Mesendoderm (in vitro differentiated cells): ENCODE measurements at regions not wholly inside any gene's neighbourhood (a gene's known extent, or its start where the extent isn't known, plus 50 kb on each side); places are given as distances from the start of the nearest gene placed in this dataset.
A peak's percentile ranks its signal among the peaks of the same experiment; 100 is the strongest.

Experiments used
- DNase-seq: peaks from one replicate; pipeline ENCODE4 v3.0.0; 2013
- H2AK5ac ChIP-seq: 2 replicates; pipeline ENCODE4 v1.6.1; 2013; ENCODE audit warnings: low read length, inconsistent platforms
- H2BK120ac ChIP-seq: 2 replicates; pipeline ENCODE4 v1.6.1; 2013; ENCODE audit warnings: low read depth, mild to moderate bottlenecking, low read length, moderate library complexity, mixed read lengths
- H2BK15ac ChIP-seq: replicated peaks from 2 replicates; pipeline ENCODE4 v1.6.1; 2013; ENCODE audit warnings: low read depth, mild to moderate bottlenecking, moderate library complexity
- H2BK5ac ChIP-seq: 2 replicates; pipeline ENCODE4 v1.6.1; 2013; ENCODE audit warnings: low read length, inconsistent platforms
- H3K18ac ChIP-seq: 2 replicates; pipeline ENCODE4 v1.6.1; 2013; ENCODE audit warnings: mild to moderate bottlenecking, low read length, mixed read lengths
- H3K23ac ChIP-seq: one replicate; pipeline ENCODE4 v1.6.1; 2013; ENCODE audit warnings: low read length
- H3K27ac ChIP-seq: 2 replicates; pipeline ENCODE4 v1.5.1; 2013; ENCODE audit warnings: low read depth, mild to moderate bottlenecking, inconsistent platforms, low read length, moderate library complexity
- H3K27me3 ChIP-seq: 2 replicates; pipeline ENCODE4 v1.6.1; 2013; ENCODE audit warnings: low read length, control low read depth, mild to moderate bottlenecking, inconsistent platforms; ENCODE audit not compliant: insufficient read depth, poor library complexity
- H3K36me3 ChIP-seq: 2 replicates; pipeline ENCODE4 v1.6.1; 2013; ENCODE audit warnings: low read length, inconsistent platforms; ENCODE audit not compliant: control insufficient read depth, insufficient read depth
- H3K4ac ChIP-seq: one replicate; pipeline ENCODE4 v1.6.1; 2013; ENCODE audit warnings: low read depth, mild to moderate bottlenecking, low read length, moderate library complexity
- H3K4me1 ChIP-seq: 2 replicates; pipeline ENCODE4 v1.6.1; 2013; ENCODE audit warnings: low read depth, low read length, inconsistent platforms; ENCODE audit not compliant: control insufficient read depth
- H3K4me2 ChIP-seq: 2 replicates; pipeline ENCODE4 v1.6.1; 2013; ENCODE audit warnings: low read length
- H3K4me3 ChIP-seq: 2 replicates; pipeline ENCODE4 v1.5.1; 2013; ENCODE audit warnings: mild to moderate bottlenecking, low read length
- H3K56ac ChIP-seq: one replicate; pipeline ENCODE4 v1.6.1; 2013; ENCODE audit warnings: low read length
- H3K79me1 ChIP-seq: 2 replicates; pipeline ENCODE4 v1.6.1; 2013; ENCODE audit warnings: low read length, inconsistent platforms
- H3K79me2 ChIP-seq: 2 replicates; pipeline ENCODE4 v1.6.1; 2013; ENCODE audit warnings: mild to moderate bottlenecking, low read length; ENCODE audit not compliant: control insufficient read depth, insufficient read depth
- H3K9ac ChIP-seq: 2 replicates; pipeline ENCODE4 v1.6.1; 2013; ENCODE audit warnings: low read length, inconsistent platforms
- H4K5ac ChIP-seq: one replicate; pipeline ENCODE4 v1.6.1; 2013; ENCODE audit warnings: low read length
- H4K8ac ChIP-seq: one replicate; pipeline ENCODE4 v1.6.1; 2013; ENCODE audit warnings: low read depth, mild to moderate bottlenecking, control low read depth, low read length, moderate library complexity
- WGBS: extraction: QIAGEN DNeasy Blood & Tissue Kit; methylation state at CpG from one replicate; pipeline ENCODE4 v1.1.7; 2013; ENCODE audit warnings: low lambda C conversion rate, missing lambda C conversion rate; ENCODE audit not compliant: insufficient coverage; ENCODE audit errors: extremely low coverage; 5-methylcytosine and 5-hydroxymethylcytosine counted together

DNA sequence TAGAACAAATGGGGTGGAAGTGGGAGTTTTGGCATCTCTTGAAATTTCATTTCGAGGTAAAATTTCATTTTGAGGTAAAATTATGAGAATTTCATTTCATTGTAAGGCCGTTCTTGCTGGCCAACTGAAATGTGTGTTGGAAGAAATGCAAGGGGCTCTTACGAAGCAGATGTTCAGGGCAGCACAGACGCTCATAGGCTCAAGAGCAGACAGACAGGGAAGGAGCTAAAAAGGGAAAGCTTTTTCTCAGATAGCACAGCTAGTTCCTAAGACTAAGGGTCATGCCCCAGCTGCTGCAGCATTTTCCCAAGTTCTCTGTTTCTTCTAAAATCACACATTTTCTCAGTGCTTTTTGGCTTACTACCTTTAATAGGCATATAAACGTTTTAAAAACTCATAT, 65.1 kb upstream of the SFMBT2 start:
- H3K79me1 ChIP-seq, result no peaks in the 10 kb centered on the region
- DNase-seq, result no peak
- no peaks in the 10 kb centered on the region for H3K79me2 ChIP-seq
- H2BK15ac ChIP-seq, result no peak overlapping the region
- H3K56ac ChIP-seq, result no peak overlapping the region
- H2BK5ac ChIP-seq, result no peak overlapping the region
- H3K27ac ChIP-seq, result no peak overlapping the region
- no peak overlapping the region for H2AK5ac ChIP-seq
- H3K36me3 ChIP-seq, result no peaks in the 10 kb centered on the region
- no peak overlapping the region for H4K8ac ChIP-seq
- no peak overlapping the region for H3K4me3 ChIP-seq
- H3K4me1 ChIP-seq, result no peaks in the 10 kb centered on the region
- no peak overlapping the region for H3K4ac ChIP-seq
- no peaks in the 10 kb centered on the region for H3K27me3 ChIP-seq
- H3K4me2 ChIP-seq, result no peak overlapping the region
- H3K18ac ChIP-seq, result no peak overlapping the region
- no CpG with 5 or more reads among the region's 5 CpGs for WGBS
- no peak overlapping the region for H2BK120ac ChIP-seq
- H4K5ac ChIP-seq, result no peak overlapping the region
- no peak overlapping the region for H3K9ac ChIP-seq
- H3K23ac ChIP-seq, result no peak overlapping the region

DNA sequence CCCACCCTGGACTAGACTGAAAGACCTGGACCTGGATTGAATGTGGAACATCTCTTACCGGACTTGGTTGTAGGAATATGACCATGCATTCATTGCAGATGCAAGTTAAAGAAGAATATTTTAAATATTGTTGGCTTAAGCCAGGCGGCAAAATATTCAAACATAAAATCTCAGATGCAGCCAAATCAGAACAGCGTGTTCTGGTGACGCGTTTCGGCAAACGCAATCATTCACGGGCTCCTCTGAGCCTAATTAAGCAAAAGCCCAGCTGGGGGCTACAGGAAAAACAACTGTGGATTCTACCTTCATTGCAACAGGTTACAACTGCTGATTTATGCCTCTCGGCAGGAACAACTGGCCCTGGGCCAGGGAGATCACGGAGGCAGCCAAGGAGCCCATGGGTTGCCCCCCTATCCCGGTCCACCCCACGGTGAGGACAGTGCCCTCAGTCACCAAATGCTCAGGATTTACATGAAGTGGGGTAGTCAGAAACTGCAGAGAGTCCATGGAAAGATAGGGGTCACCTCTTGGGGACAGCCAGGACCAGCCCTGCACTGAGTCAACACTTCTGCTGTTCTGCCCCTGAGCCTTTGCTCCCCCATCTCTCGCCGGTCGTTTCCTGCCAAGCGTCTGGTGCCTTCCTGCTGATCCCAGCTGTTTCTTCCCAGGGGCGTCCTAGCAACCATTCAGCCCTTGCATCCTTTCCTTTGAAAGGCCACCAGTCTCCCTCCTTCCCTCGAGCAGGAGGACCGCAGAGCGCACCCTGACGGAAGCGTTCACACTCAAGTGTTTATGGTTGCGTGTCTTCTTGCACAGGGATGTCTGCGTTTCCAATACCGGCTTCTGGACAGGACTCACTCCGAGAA, 64.4 kb upstream of the SFMBT2 start:
- Histone ChIP-seq H2BK15ac (no peak overlapping the region), H3K56ac (no peak overlapping the region), H3K4me2 (no peak overlapping the region), H3K9ac (no peak overlapping the region), H3K18ac (no peak overlapping the region), H3K23ac (no peak overlapping the region), H2BK120ac (no peak overlapping the region), H3K4ac (no peak overlapping the region), H3K4me1 (no peaks in the 10 kb centered on the region), H3K79me2 (no peaks in the 10 kb centered on the region), H3K27ac (no peak overlapping the region), H3K27me3 (no peaks in the 10 kb centered on the region), H3K4me3 (no peak overlapping the region), H4K5ac (no peak overlapping the region), H3K36me3 (no peaks in the 10 kb centered on the region), H3K79me1 (no peaks in the 10 kb centered on the region), H2BK5ac (no peak overlapping the region), H2AK5ac (no peak overlapping the region), H4K8ac (no peak overlapping the region)
- no CpG with 5 or more reads among the region's 26 CpGs for WGBS
- DNase-seq, result peak; percentile 84

DNA sequence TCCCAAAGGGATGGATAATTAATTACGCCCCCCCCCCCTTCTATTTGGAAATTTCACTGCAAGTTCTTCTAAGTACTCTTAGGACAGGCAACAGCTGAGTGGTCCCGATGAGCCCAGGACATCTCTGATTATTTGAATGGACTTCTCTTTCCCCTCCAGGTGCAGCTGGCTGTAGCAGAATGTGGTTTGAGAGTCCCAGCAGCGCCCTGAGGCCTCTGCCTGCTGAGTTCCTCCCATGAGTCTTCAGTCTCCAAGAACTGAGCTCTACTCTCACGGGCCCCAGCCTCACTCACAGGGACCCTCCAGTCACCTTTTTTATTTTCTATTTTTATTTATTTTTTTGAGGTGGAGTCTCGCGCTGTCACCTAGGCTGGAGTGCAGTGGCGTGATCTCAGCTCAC, 63.6 kb upstream of the SFMBT2 start:
- H4K5ac ChIP-seq, result no peak overlapping the region
- WGBS, result no CpG with 5 or more reads among the region's 7 CpGs
- no peak overlapping the region for H2AK5ac ChIP-seq
- no peak overlapping the region for H2BK120ac ChIP-seq
- no peak overlapping the region for H2BK5ac ChIP-seq
- H3K9ac ChIP-seq, result no peak overlapping the region
- no peak overlapping the region for H3K4me3 ChIP-seq
- no peaks in the 10 kb centered on the region for H3K79me2 ChIP-seq
- H3K79me1 ChIP-seq, result no peaks in the 10 kb centered on the region
- no peak for DNase-seq
- H3K56ac ChIP-seq, result no peak overlapping the region
- H3K4ac ChIP-seq, result no peak overlapping the region
- H3K18ac ChIP-seq, result no peak overlapping the region
- no peaks in the 10 kb centered on the region for H3K4me1 ChIP-seq
- H3K27ac ChIP-seq, result no peak overlapping the region
- H2BK15ac ChIP-seq, result no peak overlapping the region
- H3K36me3 ChIP-seq, result no peaks in the 10 kb centered on the region
- no peaks in the 10 kb centered on the region for H3K27me3 ChIP-seq
- H3K23ac ChIP-seq, result no peak overlapping the region
- H3K4me2 ChIP-seq, result no peak overlapping the region
- H4K8ac ChIP-seq, result no peak overlapping the region

DNA sequence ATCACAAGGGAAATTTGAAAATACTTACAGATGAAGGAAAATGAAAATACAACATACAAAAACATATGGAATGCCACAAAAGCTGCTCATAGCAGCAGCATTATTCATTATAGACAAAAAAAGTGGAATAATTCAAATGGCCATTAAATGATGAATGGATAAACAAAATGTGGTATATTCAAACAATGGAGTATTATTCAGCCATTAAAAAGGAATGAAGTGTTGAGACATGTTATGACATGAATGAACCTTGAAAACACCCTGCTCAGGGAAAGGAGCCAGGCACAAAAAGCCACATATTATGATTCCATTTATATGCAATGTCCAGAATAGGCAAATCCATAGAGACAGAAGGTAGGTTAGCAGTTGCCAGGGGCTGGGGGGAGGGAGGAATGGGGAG, 62.6 kb upstream of the SFMBT2 start:
- no peaks in the 10 kb centered on the region for H3K36me3 ChIP-seq
- no peaks in the 10 kb centered on the region for H3K27me3 ChIP-seq
- H3K18ac ChIP-seq, result no peak overlapping the region
- no peak overlapping the region for H4K5ac ChIP-seq
- H2BK15ac ChIP-seq, result no peak overlapping the region
- H3K27ac ChIP-seq, result no peak overlapping the region
- no peak overlapping the region for H2AK5ac ChIP-seq
- H3K4me3 ChIP-seq, result no peak overlapping the region
- H3K4me2 ChIP-seq, result no peak overlapping the region
- H3K9ac ChIP-seq, result no peak overlapping the region
- H3K4me1 ChIP-seq, result no peaks in the 10 kb centered on the region
- no peak for DNase-seq
- no peak overlapping the region for H4K8ac ChIP-seq
- H3K79me1 ChIP-seq, result no peaks in the 10 kb centered on the region
- H3K23ac ChIP-seq, result no peak overlapping the region
- no peak overlapping the region for H3K56ac ChIP-seq
- H2BK5ac ChIP-seq, result no peak overlapping the region
- H3K79me2 ChIP-seq, result no peaks in the 10 kb centered on the region
- no peak overlapping the region for H2BK120ac ChIP-seq
- no peak overlapping the region for H3K4ac ChIP-seq

DNA sequence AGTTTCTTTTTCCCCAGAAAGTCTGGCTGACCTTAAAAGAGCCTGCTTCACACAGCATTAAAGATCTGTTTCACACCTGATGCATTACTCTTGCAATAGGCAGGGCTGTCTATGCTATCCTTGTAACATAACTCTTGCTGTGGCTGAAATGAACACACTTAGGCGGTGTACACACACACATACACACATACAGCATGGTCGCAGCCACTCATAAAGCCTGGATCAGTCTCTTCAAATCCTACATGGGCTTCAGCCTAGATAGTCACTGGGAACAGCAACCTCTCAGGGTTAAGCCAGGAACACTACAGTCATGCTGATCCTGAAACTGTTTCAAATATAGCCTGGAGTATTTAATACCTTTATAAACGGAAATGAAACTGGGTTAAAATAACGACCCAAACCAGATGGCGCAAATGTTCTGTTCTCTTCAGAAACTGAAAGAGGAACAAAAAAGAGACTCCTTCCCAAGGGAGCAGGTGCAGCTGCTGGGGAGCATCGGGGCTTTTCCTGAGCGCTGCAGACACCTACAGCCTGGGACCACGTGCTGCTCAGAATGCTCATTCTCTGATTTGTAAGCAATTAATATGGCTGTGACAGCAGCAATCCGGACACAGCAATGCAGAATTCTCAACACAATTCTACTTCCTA, 61.0 kb upstream of the SFMBT2 start:
- DNase-seq, result no peak
- no peak overlapping the region for H3K4ac ChIP-seq
- H3K23ac ChIP-seq, result no peak overlapping the region
- no peaks in the 10 kb centered on the region for H3K4me1 ChIP-seq
- H3K79me1 ChIP-seq, result no peaks in the 10 kb centered on the region
- H2BK5ac ChIP-seq, result no peak overlapping the region
- H3K27me3 ChIP-seq, result no peaks in the 10 kb centered on the region
- no peak overlapping the region for H3K9ac ChIP-seq
- no peaks in the 10 kb centered on the region for H3K79me2 ChIP-seq
- WGBS, result no CpG with 5 or more reads among the region's 9 CpGs
- H2BK15ac ChIP-seq, result no peak overlapping the region
- H3K36me3 ChIP-seq, result no peaks in the 10 kb centered on the region
- H2AK5ac ChIP-seq, result no peak overlapping the region
- H3K4me2 ChIP-seq, result no peak overlapping the region
- H4K8ac ChIP-seq, result no peak overlapping the region
- H3K56ac ChIP-seq, result no peak overlapping the region
- H3K18ac ChIP-seq, result no peak overlapping the region
- H3K27ac ChIP-seq, result no peak overlapping the region
- H3K4me3 ChIP-seq, result no peak overlapping the region
- H2BK120ac ChIP-seq, result no peak overlapping the region
- H4K5ac ChIP-seq, result no peak overlapping the region
